DND-41 (cell line): ENCODE measurements at regions not wholly inside any gene's neighbourhood (a gene's known extent, or its start where the extent isn't known, plus 50 kb on each side); places are given as distances from the start of the nearest gene placed in this dataset.

Source experiments
- CTCF ChIP-seq: IDR thresholded peaks from 2 replicates; pipeline ENCODE4 v1.5.1; 2012; ENCODE audit warnings: borderline replicate concordance, low read length, moderate library complexity, mild to moderate bottlenecking; ENCODE audit not compliant: poor library complexity, severe bottlenecking; ENCODE audit errors: extremely low read depth
- EZH2 ChIP-seq: IDR thresholded peaks from 3 replicates; pipeline ENCODE4 v1.6.1; 2012; ENCODE audit warnings: borderline replicate concordance, low read depth, mild to moderate bottlenecking, moderate library complexity, low read length, inconsistent platforms; ENCODE audit not compliant: severe bottlenecking

- no peak for TF ChIP-seq EZH2
- TF ChIP-seq CTCF, result no peak
Observed at GRCh38 chr10:121099181-121099580, 248.0 kb downstream of the WDR11 start.
